Esophagus muscularis mucosa (tissue), 4 donors: ENCODE measurements at regions not wholly inside any gene's neighbourhood (a gene's known extent, or its start where the extent isn't known, plus 50 kb on each side); places are given as distances from the start of the nearest gene placed in this dataset.

Experiments
- DNase-seq: peaks from one replicate; pipeline ENCODE4 v3.0.0-alpha.2; 2017; ENCODE audit errors: extremely low spot score
- H3K27ac ChIP-seq, 4 donors: fragments of 200-600 bp; sonication (generic); replicated peaks in 1 of 4; 1 replicate in 3 of 4; 2 replicates in 1 of 4; pipeline ENCODE4 v1.5.1; 2016 to 2019; ENCODE audit warnings: mild to moderate bottlenecking in 1 of 4
- H3K27me3 ChIP-seq, 4 donors: fragments of 200-600 bp; sonication (generic); one replicate each; pipeline versions ENCODE4 v1.5.1 to v1.6.0; 2016 to 2019
- H3K36me3 ChIP-seq, 4 donors: fragments of 200-600 bp; sonication (generic); one replicate each; pipeline ENCODE4 v1.5.1; 2016 to 2019
- H3K4me1 ChIP-seq, 4 donors: fragments of 200-600 bp; sonication (generic); one replicate each; pipeline ENCODE4 v1.5.1; 2016 to 2019
- H3K4me3 ChIP-seq, 4 donors: fragments of 200-600 bp; sonication (generic); 1 replicate in 2 of 4; 2 replicates in 2 of 4; pipeline ENCODE4 v1.5.1; 2016 to 2019; ENCODE audit warnings: mild to moderate bottlenecking in 4 of 4, moderate library complexity in 1 of 4
- H3K9me3 ChIP-seq, 4 donors: fragments of 200-600 bp; sonication (generic); 1 replicate in 3 of 4; 2 replicates in 1 of 4; pipeline ENCODE4 v1.5.1; 2016 to 2019
- CTCF ChIP-seq, 3 experiments: fragments of 200-600 bp in 2 of 3; fragments of 450-650 bp in 1 of 3; sonication (generic) in 2 of 3; IDR thresholded peaks; one replicate each; pipeline ENCODE4 v1.5.1; 2017 to 2019; ENCODE audit warnings: antibody characterized with exemption in 3 of 3, mild to moderate bottlenecking in 2 of 3, moderate library complexity in 1 of 3
- EP300 ChIP-seq: sonication (generic); formaldehyde crosslinking; IDR thresholded peaks from one replicate; pipeline ENCODE4 v1.6.1; 2017; ENCODE audit warnings: antibody characterized with exemption
- POLR2A ChIP-seq: fragments of 450-650 bp; IDR thresholded peaks from one replicate; pipeline ENCODE4 v1.6.1; 2017; ENCODE audit warnings: antibody characterized with exemption, moderate library complexity, mild to moderate bottlenecking, low read depth
- POLR2AphosphoS5 ChIP-seq, 2 donors: sonication (generic); formaldehyde crosslinking; IDR thresholded peaks; one replicate each; pipeline ENCODE4 v1.6.1; 2017; ENCODE audit warnings: antibody characterized with exemption in 2 of 2
- WGBS: methylation state at CpG from one replicate; pipeline ENCODE4 v1.1.5; 2018; 5-methylcytosine and 5-hydroxymethylcytosine counted together
- intact Hi-C: fragments of 100-400 bp; cut with DNase I; formaldehyde crosslinking; loops from one replicate; pipeline ENCODE4 v1.15.1; 2023

GRCh38 chr11:95283650-95284049 lies 52.6 kb upstream of the SESN3 start:
- DNase-seq: no peak

GRCh38 chr11:95283146-95283545 lies 52.1 kb upstream of the SESN3 start:
- no peaks in the 10 kb centered on the region for H3K9me3 ChIP-seq
- WGBS: 89% methylated on average over 3 of the region's 3 CpGs
- H3K36me3 ChIP-seq: no peaks in the 10 kb centered on the region
- no peaks in the 10 kb centered on the region for H3K27me3 ChIP-seq
- no peak overlapping the region for H3K4me3 ChIP-seq
- H3K27ac ChIP-seq: no peak overlapping the region
- intact Hi-C loops: no loop called here
- TF ChIP-seq POLR2AphosphoS5 (IDR thresholded peaks at IDR 0.05) (no peak), EP300 (no peak), POLR2A (no peak), CTCF (IDR thresholded peaks at IDR 0.05) (no peak)
- peaks cover 4 to 18% (median 11%) of the 10 kb centered on the region in 4 donors for H3K4me1 ChIP-seq
- DNase-seq: no peak

More at GRCh38 chr11:95283650-95284049, 52.6 kb upstream of the SESN3 start:
- H3K9me3 ChIP-seq: no peaks in the 10 kb centered on the region
- H3K36me3 ChIP-seq: no peaks in the 10 kb centered on the region
- no peaks in the 10 kb centered on the region for H3K27me3 ChIP-seq
- 79% methylated on average over 3 of the region's 3 CpGs for WGBS
- TF ChIP-seq POLR2AphosphoS5 (IDR thresholded peaks at IDR 0.05) (no peak), EP300 (no peak), CTCF (IDR thresholded peaks at IDR 0.05) (no peak), POLR2A (no peak)
- peaks cover 4 to 18% (median 11%) of the 10 kb centered on the region in 4 donors for H3K4me1 ChIP-seq
- no peak overlapping the region for H3K27ac ChIP-seq
- no peak overlapping the region for H3K4me3 ChIP-seq
- intact Hi-C loops: no loop called here

- Histone ChIP-seq H3K9me3 (no peaks in the 10 kb centered on the region), H3K27ac (no peak overlapping the region), H3K36me3 (no peaks in the 10 kb centered on the region), H3K4me3 (no peak overlapping the region), H3K27me3 (no peaks in the 10 kb centered on the region), H3K4me1 (peaks cover 4 to 18% (median 11%) of the 10 kb centered on the region in 4 donors)
- TF ChIP-seq POLR2AphosphoS5 (IDR thresholded peaks at IDR 0.05) (peak; percentile 52 to 83), POLR2A (no peak)
- WGBS: 49% methylated on average over 6 of the region's 6 CpGs
- DNase-seq: no peak
- intact Hi-C loops: no loop called here
Measured at GRCh38 chr11:95282291-95282751, 51.3 kb upstream of the SESN3 start.
